ENCODE measurements at regions not wholly inside any gene's neighbourhood (a gene's known extent, or its start where the extent isn't known, plus 50 kb on each side); places are given as distances from the start of the nearest gene placed in this dataset.

GRCh38 chr5:163585206-163585605 lies 79.8 kb downstream of the MAT2B start:
- Histone ChIP-seq H3K4me3 (no peak overlapping the region), H3K27ac (no peak overlapping the region)
- DNase-seq (ENCODE audit: low spot score) = no peak
- no peak for TF ChIP-seq CTCF (IDR thresholded peaks at IDR 0.05)

GRCh38 chr5:163586531-163586956 lies 81.1 kb downstream of the MAT2B start:
- no peak overlapping the region for H3K4me3 ChIP-seq
- no peak for TF ChIP-seq CTCF (IDR thresholded peaks at IDR 0.05)
- DNase-seq (ENCODE audit: low spot score) = no peak
- H3K27ac ChIP-seq = no peak overlapping the region

GRCh38 chr5:163594951-163595350 lies 89.5 kb downstream of the MAT2B start:
- no peak for TF ChIP-seq CTCF (IDR thresholded peaks at IDR 0.05)
- no peak for DNase-seq (ENCODE audit: low spot score)
- Histone ChIP-seq H3K27ac (no peak overlapping the region), H3K4me3 (no peak overlapping the region)

DNA sequence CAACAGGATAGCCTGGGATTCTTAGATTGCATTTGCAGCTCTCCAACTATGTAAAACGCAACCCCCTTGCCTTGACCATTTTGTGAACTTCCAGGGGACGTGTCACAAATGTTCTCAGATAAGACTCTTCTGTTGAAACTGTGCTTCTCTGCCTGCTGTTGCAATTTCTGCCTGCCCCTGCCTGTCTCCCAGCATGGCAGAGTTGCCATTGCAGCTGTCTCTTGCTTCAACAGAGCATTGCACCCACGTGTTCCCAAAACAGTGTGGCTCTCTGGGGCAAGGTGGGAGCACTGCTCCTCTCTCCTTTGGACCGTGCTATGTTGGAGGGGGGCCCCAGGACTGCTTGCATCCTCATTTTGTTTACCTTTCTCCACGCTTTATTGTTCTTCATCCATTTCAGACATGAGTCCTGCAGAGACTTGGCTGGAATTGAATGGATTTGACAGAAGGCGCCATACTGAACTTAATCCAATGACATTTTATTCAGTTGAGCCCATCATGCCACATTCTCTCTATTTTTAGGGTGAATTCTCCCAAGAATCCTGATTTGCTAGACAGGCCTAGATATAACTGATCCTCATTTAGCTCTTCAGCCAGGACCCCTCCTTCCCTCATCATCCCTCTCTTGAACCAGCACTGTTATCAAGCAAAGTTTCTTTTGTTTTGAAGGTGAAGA lies 90.7 kb downstream of the MAT2B start:
- no peak for DNase-seq (ENCODE audit: low spot score)
- no peak for TF ChIP-seq CTCF (IDR thresholded peaks at IDR 0.05)
- no peak overlapping the region for H3K4me3 ChIP-seq
- no peak overlapping the region for H3K27ac ChIP-seq

GRCh38 chr5:163596608-163597315 lies 91.3 kb downstream of the MAT2B start:
- H3K4me3 ChIP-seq = no peak overlapping the region
- no peak for DNase-seq (ENCODE audit: low spot score)
- no peak overlapping the region for H3K27ac ChIP-seq
- no peak for TF ChIP-seq CTCF (IDR thresholded peaks at IDR 0.05)

GRCh38 chr5:163604013-163604412 lies 98.6 kb downstream of the MAT2B start:
- Histone ChIP-seq H3K4me3 (no peak overlapping the region), H3K27ac (no peak overlapping the region)
- DNase-seq (ENCODE audit: low spot score) = no peak
- TF ChIP-seq CTCF (IDR thresholded peaks at IDR 0.05) = no peak

- no peak overlapping the region for H3K27ac ChIP-seq
- no peak overlapping the region for H3K4me3 ChIP-seq
- no peak for TF ChIP-seq CTCF (IDR thresholded peaks at IDR 0.05)
- DNase-seq (ENCODE audit: low spot score) = no peak
Measured at GRCh38 chr5:163607256-163607655, 101.8 kb downstream of the MAT2B start.
